Activated CD8-positive, alpha-beta memory T cell treated with anti-CD3 and anti-CD28 coated beads for 48 hours (primary cell): ENCODE measurements at regions not wholly inside any gene's neighbourhood (a gene's known extent, or its start where the extent isn't known, plus 50 kb on each side); places are given as distances from the start of the nearest gene placed in this dataset.
"Not testable (repeated sequence)": the region's sequence is repeated elsewhere in the genome, so short reads cannot be mapped to it uniquely, and the experiment has no call there.

Source experiments
- DNase-seq, 3 experiments: peaks; one replicate each; pipeline ENCODE4 v3.0.0-alpha.2; 2020; ENCODE audit warnings: low read depth in 2 of 3, low spot score in 2 of 3

DNA sequence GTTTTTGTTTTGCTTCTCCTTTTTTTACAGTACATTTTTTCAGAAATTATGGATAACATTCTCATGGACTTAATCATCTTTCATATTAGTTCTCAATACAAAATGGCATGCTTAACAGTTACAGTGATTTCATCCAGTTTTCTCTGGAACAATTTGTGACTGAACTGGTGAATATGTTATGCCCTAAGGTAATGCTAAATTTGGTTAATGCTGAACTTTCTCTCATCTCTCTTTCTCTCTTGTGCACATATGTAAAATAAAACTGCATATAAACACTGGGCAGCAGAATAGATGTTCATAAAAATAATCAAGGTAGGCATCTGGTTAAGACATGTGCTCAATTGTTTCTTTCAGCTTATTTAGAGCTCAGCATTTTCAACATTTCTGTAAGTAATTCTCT lies 196.3 kb upstream of the TMEFF2 start:
- no peak for DNase-seq

- DNase-seq = no peak
These were observed 195.7 kb upstream of the TMEFF2 start for GRCh38 chr2:192390401-192390800.

- not testable (repeated sequence) for DNase-seq
These were observed 189.5 kb upstream of the TMEFF2 start for GRCh38 chr2:192384191-192384590.

DNA sequence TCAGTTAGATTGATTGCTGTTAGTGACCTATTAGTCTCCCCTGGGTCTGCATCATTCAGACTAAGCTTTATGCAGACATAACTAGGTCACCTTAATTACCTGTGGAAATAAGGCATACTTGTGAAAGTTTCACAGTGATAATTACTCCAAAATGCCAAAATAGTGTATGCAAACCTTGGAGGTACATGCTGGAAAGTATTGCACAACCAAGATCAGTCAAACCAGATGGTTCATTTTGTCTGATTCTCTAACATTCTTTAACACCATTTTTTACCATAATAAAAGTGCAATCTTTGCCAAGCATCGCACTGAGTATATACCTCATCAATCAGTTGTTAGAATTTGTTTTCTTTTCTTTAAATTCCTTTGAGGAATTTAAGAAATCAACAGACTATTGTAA lies 186.3 kb upstream of the TMEFF2 start:
- no peak for DNase-seq

GRCh38 chr2:192379736-192380135 lies 185.0 kb upstream of the TMEFF2 start:
- DNase-seq = no peak

GRCh38 chr2:192377173-192377572 lies 182.4 kb upstream of the TMEFF2 start:
- no peak for DNase-seq

DNA sequence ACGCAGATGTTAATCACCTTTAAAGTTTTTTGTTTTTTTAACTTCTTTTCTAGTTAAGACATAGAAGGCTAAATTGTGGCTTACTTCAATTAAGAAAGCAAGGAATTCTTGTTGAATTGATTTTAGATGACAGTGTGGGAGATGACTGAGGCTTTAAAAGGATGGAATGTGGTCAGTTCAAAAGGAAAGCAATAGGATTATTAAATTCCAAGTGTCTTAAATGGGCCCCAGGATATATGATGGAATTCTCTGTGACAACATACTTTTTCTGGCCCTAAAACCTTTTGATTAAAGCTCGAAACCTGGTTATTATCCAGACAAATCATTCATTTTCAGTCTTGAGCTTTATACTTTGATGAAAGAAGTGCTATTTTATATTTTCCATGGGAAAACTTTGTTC lies 179.0 kb upstream of the TMEFF2 start:
- DNase-seq = no peak

DNA sequence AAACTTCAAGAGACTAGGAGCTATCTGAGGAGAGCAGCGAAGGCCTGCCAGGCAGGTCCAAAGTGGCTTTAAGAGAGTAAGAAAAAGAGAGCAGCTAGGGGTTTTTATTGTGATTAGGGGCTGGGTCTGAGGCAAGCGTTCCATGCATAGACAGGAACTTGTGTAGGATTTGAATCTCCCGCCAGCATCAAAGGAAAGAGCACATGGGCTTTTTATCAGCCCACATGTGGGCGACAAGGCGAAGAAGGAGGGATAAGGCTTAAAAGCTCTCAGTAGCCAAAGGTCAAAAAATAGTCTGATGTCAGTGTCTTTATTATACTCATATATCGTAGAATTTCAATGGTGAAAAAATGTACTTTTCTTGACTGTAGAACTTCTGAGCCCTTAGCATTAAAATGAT lies 178.5 kb upstream of the TMEFF2 start:
- no peak for DNase-seq

DNA sequence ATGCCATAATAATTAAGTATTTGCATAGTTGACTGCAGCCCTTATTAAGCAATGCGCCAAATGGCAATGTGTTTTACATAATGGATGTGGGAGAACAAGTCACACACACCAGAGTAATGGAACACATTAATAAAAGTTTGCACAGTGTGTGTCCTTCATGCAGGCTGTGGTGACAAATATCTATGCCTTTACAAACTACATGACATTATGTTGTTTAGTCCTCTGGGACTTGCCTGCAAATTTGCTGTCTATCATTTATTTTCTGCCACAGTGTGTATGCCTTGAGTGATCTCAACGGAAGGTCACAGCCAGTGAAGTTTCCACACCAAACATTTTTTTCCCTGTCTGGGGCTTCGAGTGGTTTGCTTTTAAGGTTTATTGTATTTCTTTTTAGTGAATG lies 175.2 kb upstream of the TMEFF2 start:
- no peak for DNase-seq

- DNase-seq = no peak
These were observed 162.5 kb upstream of the TMEFF2 start for GRCh38 chr2:192357217-192357616.

GRCh38 chr2:192354512-192355244 lies 159.9 kb upstream of the TMEFF2 start:
- DNase-seq = no peak

- no peak for DNase-seq
These were observed 152.8 kb upstream of the TMEFF2 start for GRCh38 chr2:192347542-192347941.

- no peak for DNase-seq
These were observed 150.6 kb upstream of the TMEFF2 start for GRCh38 chr2:192345287-192345686.

- DNase-seq = no peak
These were observed 138.9 kb upstream of the TMEFF2 start for GRCh38 chr2:192333642-192334041.

DNA sequence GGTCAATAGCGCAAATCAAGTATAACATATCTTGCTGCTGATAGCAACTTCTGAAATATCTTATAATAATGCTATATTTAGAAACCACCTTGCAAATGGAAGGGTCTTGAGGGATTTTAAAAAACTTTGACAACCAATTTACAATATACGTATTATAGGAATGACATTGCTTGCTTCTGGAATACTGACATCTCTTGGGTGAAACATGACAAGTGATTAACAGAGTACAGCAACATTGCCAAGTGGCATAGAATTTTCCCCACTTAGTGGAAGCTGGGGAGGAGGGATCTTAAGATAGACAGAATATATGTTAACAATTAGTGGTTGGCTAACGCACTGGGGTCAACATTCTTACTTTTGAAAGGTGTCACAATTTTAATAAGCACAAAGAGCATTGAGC lies 133.6 kb upstream of the TMEFF2 start:
- no peak for DNase-seq

DNA sequence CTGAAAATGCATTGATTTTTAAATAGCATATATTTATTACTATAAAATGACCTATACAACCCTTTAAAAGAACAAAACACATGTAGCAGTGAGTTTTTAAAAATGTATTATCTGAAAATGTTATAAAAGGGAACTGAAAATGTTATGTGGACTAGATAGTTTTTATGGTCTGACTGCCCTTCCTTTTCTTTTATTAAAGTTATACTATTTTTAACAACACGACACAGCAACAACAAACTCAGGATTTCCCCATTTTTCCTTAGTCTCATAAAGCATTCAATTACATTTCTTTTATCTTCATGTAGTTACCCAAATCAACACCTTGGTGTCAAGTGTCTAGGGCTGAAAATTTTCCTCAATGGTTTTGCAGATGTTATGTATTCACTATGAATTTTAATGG lies 132.8 kb upstream of the TMEFF2 start:
- DNase-seq = no peak

DNA sequence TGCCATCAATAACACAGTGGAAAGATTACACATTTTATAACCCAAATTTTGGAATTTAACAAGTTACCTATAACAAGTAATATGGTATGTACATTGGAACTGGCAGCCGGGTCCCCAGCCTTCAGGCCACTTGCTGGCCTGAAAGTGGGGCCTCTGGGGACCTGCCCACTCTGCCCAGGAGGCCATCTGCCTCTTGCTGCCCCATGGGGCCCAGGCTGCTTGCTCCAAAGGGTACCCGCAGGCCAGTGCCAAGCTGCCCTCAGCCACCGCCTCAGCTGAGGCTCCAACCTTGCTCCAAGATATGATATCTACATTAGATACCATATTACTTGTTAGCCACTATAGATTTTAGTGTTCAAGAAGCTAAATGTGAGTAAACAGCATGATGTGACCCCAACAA lies 120.8 kb upstream of the TMEFF2 start:
- DNase-seq = no peak

DNA sequence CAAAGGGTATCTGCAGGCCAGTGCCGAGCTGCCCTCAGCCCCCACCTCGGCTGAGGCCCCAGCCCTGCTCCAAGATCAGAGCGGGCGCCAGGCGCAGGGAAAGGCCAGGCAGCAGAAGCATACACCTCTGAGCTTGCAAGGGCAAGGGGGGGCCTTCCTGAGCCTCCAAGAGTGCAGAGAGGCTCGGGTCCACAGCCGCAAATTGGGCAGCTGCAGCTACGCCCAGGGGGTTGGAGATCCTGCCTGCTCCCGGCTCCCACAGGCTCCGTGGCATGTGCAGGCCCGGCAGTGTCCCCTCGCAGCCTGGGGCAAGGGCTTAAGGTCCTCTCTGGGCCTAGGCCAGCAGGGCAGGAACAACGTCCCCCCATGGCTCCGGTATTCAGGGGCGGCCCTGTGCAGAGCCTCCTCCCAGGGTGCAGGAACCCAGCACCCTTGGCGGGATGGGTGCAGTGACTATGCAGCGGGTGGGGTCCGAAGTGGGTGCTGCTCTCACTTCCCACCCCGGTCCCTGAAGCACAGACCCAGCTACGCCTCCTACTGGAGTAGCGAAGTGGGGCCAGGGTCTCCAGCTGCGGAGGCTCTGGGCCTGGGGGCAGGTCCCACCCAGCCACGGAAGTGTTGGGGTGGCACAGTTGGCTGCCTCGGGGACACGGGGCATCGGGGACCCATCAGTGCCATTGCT lies 120.2 kb upstream of the TMEFF2 start:
- no peak for DNase-seq

- DNase-seq = no peak
These were observed 119.0 kb upstream of the TMEFF2 start for GRCh38 chr2:192313773-192314172.

- DNase-seq = no peak
These were observed 117.1 kb upstream of the TMEFF2 start for GRCh38 chr2:192311701-192312460.

DNA sequence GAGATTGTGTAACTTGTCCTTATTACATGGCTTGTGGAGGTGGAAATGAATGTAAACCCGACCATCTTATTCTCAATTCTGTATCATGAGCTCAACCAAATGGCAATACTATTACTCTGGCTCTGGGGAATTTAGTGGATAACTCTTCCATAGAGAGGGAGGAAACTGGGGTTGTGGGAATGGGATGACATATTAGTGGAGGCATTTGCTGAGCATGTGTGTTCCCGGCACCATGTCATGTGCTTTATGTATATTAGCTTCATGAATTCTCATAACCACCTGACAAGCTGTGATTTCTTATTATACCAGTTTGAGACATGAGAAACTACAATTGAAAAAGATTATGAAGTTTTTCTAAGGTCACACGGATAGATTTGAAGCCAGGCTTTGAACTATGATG lies 112.8 kb upstream of the TMEFF2 start:
- DNase-seq = no peak

- DNase-seq = no peak
These were observed 103.9 kb upstream of the TMEFF2 start for GRCh38 chr2:192298664-192299063.
